T-cell (primary cell): ENCODE measurements at regions not wholly inside any gene's neighbourhood (a gene's known extent, or its start where the extent isn't known, plus 50 kb on each side); places are given as distances from the start of the nearest gene placed in this dataset.

ENCODE experiments used
- ATAC-seq, 4 experiments: fragments of 200-7000 bp in 3 of 4; fragments of 150-1000 bp in 1 of 4; cut with Tn5 transposase; replicated peaks in 1 of 4; 1 replicate in 3 of 4; 2 replicates in 1 of 4; pipeline ENCODE4 v1.10.0; 2021; ENCODE audit warnings: moderate library complexity in 3 of 4, mild to moderate bottlenecking in 2 of 4, moderate number of reproducible peaks in 1 of 4
- CTCF ChIA-PET, 2 donors: fragments of 300-600 bp; sonication (Branson Sonifier 250); formaldehyde crosslinking; loops; one replicate each; lab custom pipeline; 2022; ENCODE audit warnings: antibody characterized with exemption in 2 of 2; lab: Charles Lee
- POLR2A ChIA-PET, 2 donors: fragments of 300-600 bp; sonication (Branson Sonifier 250); formaldehyde crosslinking; loops; one replicate each; lab custom pipeline; 2022; ENCODE audit warnings: antibody characterized with exemption in 2 of 2; lab: Charles Lee
- DNase-seq, 35 experiments: peaks; one replicate each; pipeline versions ENCODE4 v3.0.0 to v3.0.0-alpha.2; 2013 to 2023
- H3K27ac ChIP-seq: one replicate; pipeline ENCODE4 v1.5.1; 2013; ENCODE audit warnings: low read length
- H3K27me3 ChIP-seq, 2 experiments: replicated peaks in 1 of 2; 1 replicate in 1 of 2; 2 replicates in 1 of 2; pipeline versions ENCODE4 v1.6.1 to v1.7.0; 2013; ENCODE audit warnings: low read length in 1 of 2, mixed read lengths in 1 of 2; ENCODE audit not compliant: control insufficient read depth in 2 of 2, insufficient read depth in 2 of 2; ENCODE audit errors: extremely low read depth in 1 of 2
- H3K36me3 ChIP-seq, 2 donors: 1 replicate in 1 of 2; 2 replicates in 1 of 2; pipeline versions ENCODE4 v1.6.1 to v1.7.0; 2013; ENCODE audit warnings: low read length in 1 of 2; ENCODE audit not compliant: control insufficient read depth in 2 of 2, insufficient read depth in 1 of 2; ENCODE audit errors: extremely low read depth in 1 of 2
- H3K4me1 ChIP-seq, 2 experiments: 1 replicate in 1 of 2; 2 replicates in 1 of 2; pipeline versions ENCODE4 v1.6.1 to v1.7.0; 2013; ENCODE audit warnings: low read length in 2 of 2, mixed read lengths in 1 of 2; ENCODE audit not compliant: insufficient read depth in 2 of 2, control insufficient read depth in 1 of 2; ENCODE audit errors: extremely low read depth in 1 of 2
- H3K4me3 ChIP-seq, 2 donors: 1 replicate in 1 of 2; 2 replicates in 1 of 2; pipeline versions ENCODE4 v1.5.1 to v1.7.0; 2013; ENCODE audit warnings: mild to moderate bottlenecking in 2 of 2, low read length in 1 of 2, moderate library complexity in 1 of 2; ENCODE audit not compliant: control insufficient read depth in 1 of 2; ENCODE audit errors: extremely low read depth in 1 of 2
- H3K9me3 ChIP-seq: 2 replicates; pipeline ENCODE4 v1.7.0; 2013
- H3K27ac Mint-ChIP-seq, 2 donors: one replicate each; pipeline ENCODE4 v1.8.0; 2020 to 2021; ENCODE audit warnings: mild to moderate bottlenecking in 2 of 2, mixed read lengths in 2 of 2
- H3K27me3 Mint-ChIP-seq, 2 donors: one replicate each; pipeline ENCODE4 v1.8.0; 2021 to 2022; ENCODE audit warnings: mixed read lengths in 2 of 2
- H3K36me3 Mint-ChIP-seq: one replicate; pipeline ENCODE4 v1.8.0; 2021; ENCODE audit warnings: mixed read lengths
- H3K4me1 Mint-ChIP-seq, 3 donors: one replicate each; pipeline ENCODE4 v1.8.0; 2020 to 2022; ENCODE audit warnings: mixed read lengths in 3 of 3, mild to moderate bottlenecking in 1 of 3
- H3K4me3 Mint-ChIP-seq, 3 donors: one replicate each; pipeline ENCODE4 v1.8.0; 2020 to 2022; ENCODE audit warnings: mild to moderate bottlenecking in 3 of 3, mixed read lengths in 3 of 3, moderate library complexity in 3 of 3
- H3K9me3 Mint-ChIP-seq, 3 donors: one replicate each; pipeline ENCODE4 v1.8.0; 2020 to 2022; ENCODE audit warnings: mixed read lengths in 3 of 3
- WGBS: methylation state at CpG from one replicate; pipeline ENCODE4 v1.1.5; 2013; ENCODE audit warnings: missing lambda C conversion rate; ENCODE audit not compliant: insufficient coverage; 5-methylcytosine and 5-hydroxymethylcytosine counted together

DNA sequence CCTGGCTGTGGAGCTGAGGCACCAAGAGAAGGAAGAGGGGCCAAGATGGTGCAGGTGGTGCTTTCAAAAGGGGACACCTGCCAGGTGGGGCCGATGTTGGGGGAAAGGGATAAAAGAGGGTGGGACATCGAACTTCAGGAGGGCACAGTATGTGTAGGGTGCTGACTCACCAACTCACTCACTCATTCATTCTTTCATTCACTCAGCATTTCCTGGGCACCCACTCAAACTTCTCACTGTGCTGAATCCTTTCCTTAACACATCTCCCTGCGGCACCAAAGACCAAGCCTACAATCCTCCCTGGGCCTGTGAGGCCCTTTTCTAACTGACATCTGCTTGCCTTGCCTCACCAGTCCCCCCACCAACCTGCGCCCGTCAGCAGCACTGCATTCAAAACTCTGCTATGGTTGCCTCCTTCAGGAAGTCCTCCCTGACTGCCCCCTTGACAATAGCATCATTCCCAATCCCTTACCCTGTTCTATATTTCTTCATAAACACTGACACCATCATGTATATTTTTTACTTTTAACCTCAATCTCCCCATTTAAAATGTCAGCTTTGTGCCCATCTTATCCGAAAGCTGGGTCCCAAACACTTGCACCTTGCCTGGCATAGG is 246.6 kb downstream of the MN1 start:
- H3K9me3 Mint-ChIP-seq = peaks cover 0 to 8% (median 3%) of the 10 kb centered on the region in 3 donors
- ATAC-seq = no peak
- Histone ChIP-seq H3K27me3 (peaks cover 0 to 5% of the 10 kb centered on the region in 2 experiments), H3K27ac (no peak overlapping the region), H3K36me3 (no peaks in the 10 kb centered on the region), H3K4me1 (no peaks in the 10 kb centered on the region), H3K9me3 (no peaks in the 10 kb centered on the region), H3K4me3 (no peak overlapping the region)
- DNase-seq = no peak
- H3K4me1 Mint-ChIP-seq = no peaks in the 10 kb centered on the region
- WGBS = 88% methylated on average over 4 of the region's 6 CpGs
- ChIA-PET POLR2A (no interaction called here), CTCF (no interaction called here)
- H3K4me3 Mint-ChIP-seq = no peak overlapping the region
- no peaks in the 10 kb centered on the region for H3K36me3 Mint-ChIP-seq
- peaks cover 2 to 5% of the 10 kb centered on the region in 2 donors for H3K27me3 Mint-ChIP-seq
- H3K27ac Mint-ChIP-seq = no peak overlapping the region

- Histone ChIP-seq H3K4me3 (no peak overlapping the region), H3K36me3 (no peaks in the 10 kb centered on the region), H3K27me3 (peaks cover 0 to 5% of the 10 kb centered on the region in 2 experiments), H3K27ac (no peak overlapping the region), H3K9me3 (no peaks in the 10 kb centered on the region), H3K4me1 (no peaks in the 10 kb centered on the region)
- DNase-seq (no peak), ATAC-seq (no peak)
- 77% methylated on average over 9 of the region's 12 CpGs for WGBS
- peaks cover 0 to 8% (median 3%) of the 10 kb centered on the region in 3 donors for H3K9me3 Mint-ChIP-seq
- peaks cover 2 to 9% of the 10 kb centered on the region in 2 donors for H3K27me3 Mint-ChIP-seq
- no peaks in the 10 kb centered on the region for H3K4me1 Mint-ChIP-seq
- CTCF ChIA-PET = no interaction called here
- no peak overlapping the region for H3K4me3 Mint-ChIP-seq
- no peak overlapping the region for H3K27ac Mint-ChIP-seq
- POLR2A ChIA-PET = no interaction called here
- no peaks in the 10 kb centered on the region for H3K36me3 Mint-ChIP-seq
Observed at GRCh38 chr22:27556371-27556770, 245.2 kb downstream of the MN1 start.

- Mint-ChIP-seq H3K4me1 (no peaks in the 10 kb centered on the region), H3K27ac (no peak overlapping the region), H3K9me3 (peaks cover 0 to 7% (median 3%) of the 10 kb centered on the region in 3 donors), H3K36me3 (no peaks in the 10 kb centered on the region), H3K27me3 (peaks cover 2 to 10% of the 10 kb centered on the region in 2 donors), H3K4me3 (no peak overlapping the region)
- 93% methylated on average over 3 of the region's 12 CpGs for WGBS
- ChIA-PET CTCF (no interaction called here), POLR2A (no interaction called here)
- Histone ChIP-seq H3K4me1 (no peaks in the 10 kb centered on the region), H3K27ac (no peak overlapping the region), H3K4me3 (no peak overlapping the region), H3K9me3 (no peaks in the 10 kb centered on the region), H3K36me3 (no peaks in the 10 kb centered on the region), H3K27me3 (peaks cover 0 to 5% of the 10 kb centered on the region in 2 experiments)
- DNase-seq = no peak
- ATAC-seq = no peak
Observed at GRCh38 chr22:27557286-27558008, 244.1 kb downstream of the MN1 start.

DNA sequence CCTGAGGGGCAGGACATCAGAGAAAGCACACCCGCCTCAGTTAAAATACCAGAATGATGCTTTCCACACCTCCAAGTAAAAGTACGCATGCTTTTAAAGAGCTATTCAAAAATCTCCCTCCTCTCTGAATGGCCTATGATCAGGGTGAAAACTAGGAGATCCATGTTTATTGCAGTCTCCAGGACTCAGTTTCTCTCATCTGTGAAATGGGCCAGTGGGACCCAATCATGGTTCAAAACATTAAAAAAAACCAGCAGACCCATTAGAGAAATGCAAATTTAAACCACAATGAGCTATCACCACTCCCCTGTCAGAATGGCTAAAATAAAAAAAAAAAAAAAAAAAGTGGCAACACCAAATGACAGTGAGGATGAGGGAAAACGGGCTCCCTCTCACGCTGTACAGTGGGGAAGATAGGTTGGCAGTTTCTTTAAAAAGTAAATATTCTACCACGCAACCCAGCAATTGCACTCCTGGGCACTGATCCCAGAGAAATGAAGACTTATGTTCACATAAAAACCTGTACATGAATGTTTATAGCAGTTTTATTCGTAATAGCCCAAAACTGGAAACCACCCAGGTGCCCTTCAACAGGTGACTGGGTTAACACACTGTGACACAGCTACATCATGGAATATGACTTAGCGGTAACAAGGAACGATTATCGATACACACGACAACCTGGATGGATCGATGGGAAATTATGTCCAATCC is 242.7 kb downstream of the MN1 start:
- Histone ChIP-seq H3K27ac (no peak overlapping the region), H3K4me1 (no peaks in the 10 kb centered on the region), H3K4me3 (no peak overlapping the region), H3K27me3 (peaks cover 0 to 8% of the 10 kb centered on the region in 2 experiments), H3K36me3 (no peaks in the 10 kb centered on the region), H3K9me3 (no peaks in the 10 kb centered on the region)
- ChIA-PET CTCF (no interaction called here), POLR2A (no interaction called here)
- no peak for ATAC-seq
- DNase-seq = no peak
- Mint-ChIP-seq H3K4me1 (no peaks in the 10 kb centered on the region), H3K36me3 (no peaks in the 10 kb centered on the region), H3K9me3 (peaks cover 0 to 3% (median 0%) of the 10 kb centered on the region in 3 donors), H3K4me3 (no peak overlapping the region), H3K27ac (no peak overlapping the region), H3K27me3 (peaks cover 2 to 15% of the 10 kb centered on the region in 2 donors)
- 97% methylated on average over 5 of the region's 11 CpGs for WGBS

DNA sequence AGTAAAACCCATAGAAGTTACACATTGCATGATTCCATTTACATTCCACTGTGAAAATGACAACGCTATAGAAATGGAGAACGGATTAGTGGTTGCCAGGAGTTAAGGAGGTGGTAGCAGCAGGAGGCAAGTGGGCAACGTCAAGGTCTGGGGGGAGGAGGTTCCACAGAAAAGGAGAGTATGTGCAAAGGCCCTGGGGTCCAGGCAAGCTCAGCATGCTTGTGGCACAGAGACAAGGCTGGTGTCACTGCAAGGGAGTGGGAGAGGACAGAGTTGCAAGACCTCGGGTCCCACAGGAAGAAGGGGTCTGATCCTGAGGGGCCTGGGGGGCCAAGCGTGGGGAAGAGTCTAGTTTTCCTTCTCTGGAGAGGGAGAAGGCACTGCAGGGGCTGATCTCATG is 240.8 kb downstream of the MN1 start:
- no peak for DNase-seq
- CTCF ChIA-PET = no interaction called here
- no peak overlapping the region for H3K4me3 ChIP-seq
- ATAC-seq = no peak
- H3K9me3 Mint-ChIP-seq = peaks cover 0 to 3% (median 0%) of the 10 kb centered on the region in 3 donors
- H3K4me1 ChIP-seq = no peaks in the 10 kb centered on the region
- POLR2A ChIA-PET = no interaction called here
- peaks cover 0 to 10% of the 10 kb centered on the region in 2 experiments for H3K27me3 ChIP-seq
- H3K27ac Mint-ChIP-seq = no peak overlapping the region
- no peak overlapping the region for H3K4me3 Mint-ChIP-seq
- H3K27me3 Mint-ChIP-seq = peaks cover 0 to 14% of the 10 kb centered on the region in 2 donors
- H3K4me1 Mint-ChIP-seq = no peaks in the 10 kb centered on the region
- H3K36me3 Mint-ChIP-seq = no peaks in the 10 kb centered on the region
- 72% methylated on average over 4 of the region's 5 CpGs for WGBS
- H3K9me3 ChIP-seq = no peaks in the 10 kb centered on the region
- H3K27ac ChIP-seq = no peak overlapping the region
- H3K36me3 ChIP-seq = no peaks in the 10 kb centered on the region

DNA sequence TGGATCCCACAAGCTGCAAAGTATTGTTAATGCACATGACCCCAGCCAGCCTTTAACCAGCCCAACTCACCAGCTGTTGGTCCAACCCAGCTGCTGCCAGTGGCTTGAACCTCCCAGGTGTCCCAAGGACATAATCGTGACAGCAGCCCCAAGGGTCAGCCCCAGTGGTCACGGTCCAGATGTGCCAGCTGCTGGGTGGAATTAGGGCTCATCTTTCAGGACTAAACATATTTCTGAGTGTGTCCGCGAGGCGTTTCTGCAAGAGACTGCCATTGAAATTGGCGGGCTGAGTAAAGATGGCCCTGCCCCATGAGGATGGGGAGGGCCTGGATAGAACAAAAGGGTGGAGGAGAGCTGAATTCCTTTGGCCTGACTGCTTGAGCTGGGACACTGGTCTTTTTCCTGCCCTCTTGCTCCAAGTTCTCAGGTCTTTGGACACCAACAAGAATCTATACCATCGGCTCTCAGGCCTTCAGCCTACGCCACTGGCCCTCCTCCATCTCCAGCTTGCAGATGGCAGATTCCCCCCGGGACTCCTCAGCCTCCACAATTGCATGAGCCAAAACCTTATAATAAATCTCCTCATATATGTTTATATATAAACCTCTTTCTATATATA is 240.2 kb downstream of the MN1 start:
- no peak overlapping the region for H3K27ac Mint-ChIP-seq
- Histone ChIP-seq H3K27ac (no peak overlapping the region), H3K4me1 (no peaks in the 10 kb centered on the region), H3K36me3 (no peaks in the 10 kb centered on the region), H3K9me3 (no peaks in the 10 kb centered on the region), H3K4me3 (no peak overlapping the region), H3K27me3 (peaks cover 0 to 10% of the 10 kb centered on the region in 2 experiments)
- peaks cover 0 to 3% (median 0%) of the 10 kb centered on the region in 3 donors for H3K9me3 Mint-ChIP-seq
- peaks cover 0 to 14% of the 10 kb centered on the region in 2 donors for H3K27me3 Mint-ChIP-seq
- ChIA-PET CTCF (no interaction called here), POLR2A (no interaction called here)
- H3K36me3 Mint-ChIP-seq = no peaks in the 10 kb centered on the region
- DNase-seq (no peak), ATAC-seq (no peak)
- 84% methylated on average over 7 of the region's 9 CpGs for WGBS
- H3K4me1 Mint-ChIP-seq = no peaks in the 10 kb centered on the region
- H3K4me3 Mint-ChIP-seq = no peak overlapping the region
